Mesenchymal stem cell (in vitro differentiated cells and primary cell): ENCODE measurements at regions not wholly inside any gene's neighbourhood (a gene's known extent, or its start where the extent isn't known, plus 50 kb on each side); places are given as distances from the start of the nearest gene placed in this dataset.

Source experiments
- DNase-seq: peaks from one replicate; pipeline ENCODE4 v3.0.0-alpha.2; 2013
- H2AFZ ChIP-seq: one replicate; pipeline ENCODE4 v1.6.1; 2013; ENCODE audit warnings: low read depth, mild to moderate bottlenecking, control low read depth, inconsistent platforms, low read length, moderate library complexity
- H2AK5ac ChIP-seq: 2 replicates; pipeline ENCODE4 v1.6.1; 2013; ENCODE audit warnings: low read length, moderate library complexity, mild to moderate bottlenecking, inconsistent platforms; ENCODE audit not compliant: severe bottlenecking
- H2BK120ac ChIP-seq: one replicate; pipeline ENCODE4 v1.6.1; 2013; ENCODE audit warnings: low read depth, mild to moderate bottlenecking, inconsistent platforms, low read length, moderate library complexity
- H2BK12ac ChIP-seq, 2 experiments: one replicate each; pipeline ENCODE4 v1.6.1; 2013; ENCODE audit warnings: inconsistent platforms in 2 of 2, low read length in 2 of 2, mild to moderate bottlenecking in 2 of 2, moderate library complexity in 2 of 2, control low read depth in 1 of 2
- H2BK15ac ChIP-seq: one replicate; pipeline ENCODE4 v1.6.1; 2013; ENCODE audit warnings: mild to moderate bottlenecking, low read depth, inconsistent platforms; ENCODE audit not compliant: poor library complexity, severe bottlenecking
- H2BK5ac ChIP-seq: 2 replicates; pipeline ENCODE4 v1.6.1; 2013; ENCODE audit warnings: low read depth, mild to moderate bottlenecking, low read length, control low read depth, inconsistent platforms; ENCODE audit not compliant: poor library complexity, severe bottlenecking
- H3K14ac ChIP-seq, 2 experiments: one replicate each; pipeline ENCODE4 v1.6.1; 2013; ENCODE audit warnings: inconsistent platforms in 2 of 2, low read length in 2 of 2, control low read depth in 1 of 2, mild to moderate bottlenecking in 1 of 2, moderate library complexity in 1 of 2
- H3K18ac ChIP-seq, 2 experiments: one replicate each; pipeline ENCODE4 v1.6.1; 2013; ENCODE audit warnings: inconsistent platforms in 2 of 2, low read length in 2 of 2, control low read depth in 1 of 2, low read depth in 1 of 2, mild to moderate bottlenecking in 1 of 2
- H3K23ac ChIP-seq, 2 experiments: one replicate each; pipeline ENCODE4 v1.6.1; 2013; ENCODE audit warnings: inconsistent platforms in 2 of 2, low read length in 2 of 2, mild to moderate bottlenecking in 2 of 2, moderate library complexity in 2 of 2, control low read depth in 1 of 2
- H3K27ac ChIP-seq: 2 replicates; pipeline ENCODE4 v1.5.1; 2013; ENCODE audit warnings: mild to moderate bottlenecking, moderate library complexity, low read length, control low read depth, inconsistent platforms; ENCODE audit not compliant: poor library complexity, severe bottlenecking
- H3K27me3 ChIP-seq, 2 experiments: 2 replicates each; pipeline versions ENCODE4 v1.6.1 to v1.7.0; 2013; ENCODE audit warnings: low read length in 2 of 2, mild to moderate bottlenecking in 2 of 2, moderate library complexity in 2 of 2, control low read depth in 1 of 2, inconsistent platforms in 1 of 2; ENCODE audit not compliant: control insufficient read depth in 1 of 2, insufficient read depth in 1 of 2
- H3K36me3 ChIP-seq, 2 experiments: 2 replicates each; pipeline versions ENCODE4 v1.6.1 to v1.7.0; 2013; ENCODE audit warnings: low read length in 2 of 2, control low read depth in 1 of 2, inconsistent platforms in 1 of 2, low read depth in 1 of 2, mild to moderate bottlenecking in 1 of 2; ENCODE audit not compliant: insufficient read depth in 2 of 2, control insufficient read depth in 1 of 2
- H3K4ac ChIP-seq, 2 experiments: one replicate each; pipeline ENCODE4 v1.6.1; 2013; ENCODE audit warnings: inconsistent platforms in 2 of 2, low read length in 2 of 2, mild to moderate bottlenecking in 2 of 2, moderate library complexity in 2 of 2, control low read depth in 1 of 2, low read depth in 1 of 2
- H3K4me1 ChIP-seq: 2 replicates; pipeline ENCODE4 v1.6.1; 2013; ENCODE audit warnings: low read depth, low read length, control low read depth; ENCODE audit not compliant: control insufficient read depth, insufficient read depth
- H3K4me2 ChIP-seq: 2 replicates; pipeline ENCODE4 v1.6.1; 2013; ENCODE audit warnings: low read length, mild to moderate bottlenecking, inconsistent platforms; ENCODE audit not compliant: poor library complexity, severe bottlenecking
- H3K4me3 ChIP-seq, 2 experiments: 2 replicates each; pipeline versions ENCODE4 v1.5.1 to v1.7.0; 2013; ENCODE audit warnings: low read length in 2 of 2, mild to moderate bottlenecking in 2 of 2, control low read depth in 1 of 2, low read depth in 1 of 2; ENCODE audit not compliant: insufficient read depth in 1 of 2
- H3K79me1 ChIP-seq: replicated peaks from 2 replicates; pipeline ENCODE4 v1.6.1; 2013; ENCODE audit warnings: mild to moderate bottlenecking, control low read depth, low read length, inconsistent platforms; ENCODE audit not compliant: poor library complexity, severe bottlenecking
- H3K9ac ChIP-seq: 2 replicates; pipeline ENCODE4 v1.7.0; 2013; ENCODE audit warnings: mild to moderate bottlenecking, low read length, moderate library complexity
- H3K9me3 ChIP-seq: 2 replicates; pipeline ENCODE4 v1.7.0; 2013; ENCODE audit warnings: mild to moderate bottlenecking, low read length; ENCODE audit not compliant: control insufficient read depth
- H4K8ac ChIP-seq: one replicate; pipeline ENCODE4 v1.6.1; 2013; ENCODE audit warnings: inconsistent platforms, mild to moderate bottlenecking, low read length, moderate library complexity
- H4K91ac ChIP-seq: one replicate; pipeline ENCODE4 v1.6.1; 2013; ENCODE audit warnings: mild to moderate bottlenecking, low read length, inconsistent platforms
- WGBS: methylation state at CpG from one replicate; pipeline ENCODE4 v1.1.7; 2013; ENCODE audit warnings: mixed read lengths; 5-methylcytosine and 5-hydroxymethylcytosine counted together

- no peak overlapping the region for H2BK15ac ChIP-seq
- no peak overlapping the region for H2BK12ac ChIP-seq
- H3K9me3 ChIP-seq: no peaks in the 10 kb centered on the region
- no peak overlapping the region for H3K4me2 ChIP-seq
- H2AK5ac ChIP-seq: no peak overlapping the region
- WGBS: 90% methylated on average over 6 of the region's 7 CpGs
- no peak overlapping the region for H3K4ac ChIP-seq
- no peak overlapping the region for H3K14ac ChIP-seq
- DNase-seq: no peak
- H4K91ac ChIP-seq: no peak overlapping the region
- no peak overlapping the region for H3K18ac ChIP-seq
- H3K79me1 ChIP-seq: no peaks in the 10 kb centered on the region
- no peak overlapping the region for H2BK120ac ChIP-seq
- H2BK5ac ChIP-seq: no peak overlapping the region
- H3K36me3 ChIP-seq: no peaks in the 10 kb centered on the region
- H3K27ac ChIP-seq: no peak overlapping the region
- no peaks in the 10 kb centered on the region for H3K27me3 ChIP-seq
- H3K23ac ChIP-seq: no peak overlapping the region
- no peak overlapping the region for H3K9ac ChIP-seq
- H3K4me1 ChIP-seq: peaks cover 2% of the 10 kb centered on the region
- H4K8ac ChIP-seq: no peak overlapping the region
- H3K4me3 ChIP-seq: no peak overlapping the region
- no peak overlapping the region for H2AFZ ChIP-seq
These were observed 1019.2 kb downstream of the TTLL7 start for GRCh38 chr1:82979593-82980236.

GRCh38 chr1:82978461-82979324 lies 1020.2 kb downstream of the TTLL7 start:
- H2AFZ ChIP-seq: no peak overlapping the region
- H3K79me1 ChIP-seq: no peaks in the 10 kb centered on the region
- H3K9ac ChIP-seq: no peak overlapping the region
- no peak overlapping the region for H4K8ac ChIP-seq
- peak overlapping the region; percentile 34 for H3K27ac ChIP-seq
- no peak overlapping the region for H3K23ac ChIP-seq
- no peak overlapping the region for H4K91ac ChIP-seq
- no peak for DNase-seq
- H2BK5ac ChIP-seq: no peak overlapping the region
- H3K14ac ChIP-seq: no peak overlapping the region
- no peak overlapping the region for H2BK15ac ChIP-seq
- no peaks in the 10 kb centered on the region for H3K27me3 ChIP-seq
- WGBS: 87% methylated on average over 10 of the region's 10 CpGs
- H3K4me3 ChIP-seq: no peak overlapping the region
- no peak overlapping the region for H2AK5ac ChIP-seq
- peak overlapping the region in 1 of 2 experiments; percentile 78 for H2BK12ac ChIP-seq
- H3K9me3 ChIP-seq: no peaks in the 10 kb centered on the region
- H3K4me1 ChIP-seq: peaks cover 2% of the 10 kb centered on the region
- H3K4ac ChIP-seq: no peak overlapping the region
- H3K36me3 ChIP-seq: no peaks in the 10 kb centered on the region
- no peak overlapping the region for H3K4me2 ChIP-seq
- H2BK120ac ChIP-seq: no peak overlapping the region
- no peak overlapping the region for H3K18ac ChIP-seq

GRCh38 chr1:82972841-82973553 lies 1025.9 kb downstream of the TTLL7 start:
- Histone ChIP-seq H3K4me3 (no peak overlapping the region), H2BK12ac (no peak overlapping the region), H3K9ac (no peak overlapping the region), H2BK120ac (no peak overlapping the region), H3K36me3 (no peaks in the 10 kb centered on the region), H3K4me1 (no peaks in the 10 kb centered on the region), H3K18ac (no peak overlapping the region), H3K27me3 (no peaks in the 10 kb centered on the region), H2BK5ac (no peak overlapping the region), H3K4ac (no peak overlapping the region), H3K27ac (no peak overlapping the region), H2BK15ac (no peak overlapping the region), H4K8ac (no peak overlapping the region), H3K79me1 (no peaks in the 10 kb centered on the region), H2AFZ (no peak overlapping the region), H3K23ac (no peak overlapping the region), H3K9me3 (no peaks in the 10 kb centered on the region), H2AK5ac (no peak overlapping the region), H3K4me2 (no peak overlapping the region), H3K14ac (no peak overlapping the region), H4K91ac (no peak overlapping the region)
- 99% methylated on average over 9 of the region's 15 CpGs for WGBS
- no peak for DNase-seq

GRCh38 chr1:82969340-82969739 lies 1029.6 kb downstream of the TTLL7 start:
- Histone ChIP-seq H3K9me3 (no peaks in the 10 kb centered on the region), H2AFZ (no peak overlapping the region), H3K4me2 (no peak overlapping the region), H3K4me3 (no peak overlapping the region), H3K27ac (no peak overlapping the region), H3K79me1 (no peaks in the 10 kb centered on the region), H3K27me3 (no peaks in the 10 kb centered on the region), H2BK12ac (no peak overlapping the region), H4K8ac (no peak overlapping the region), H3K4me1 (no peaks in the 10 kb centered on the region), H3K14ac (no peak overlapping the region), H2BK15ac (no peak overlapping the region), H3K36me3 (no peaks in the 10 kb centered on the region), H3K4ac (no peak overlapping the region), H2BK120ac (no peak overlapping the region), H3K9ac (no peak overlapping the region), H3K23ac (no peak overlapping the region), H2BK5ac (no peak overlapping the region), H3K18ac (no peak overlapping the region), H4K91ac (no peak overlapping the region), H2AK5ac (no peak overlapping the region)
- DNase-seq: no peak
- WGBS: 100% methylated on average over 1 of the region's 2 CpGs
